HT1080 (cell line): ENCODE measurements at regions not wholly inside any gene's neighbourhood (a gene's known extent, or its start where the extent isn't known, plus 50 kb on each side); places are given as distances from the start of the nearest gene placed in this dataset.

Experiments
- DNase-seq: peaks from one replicate; pipeline ENCODE4 v3.0.0-alpha.2; 2015; ENCODE audit warnings: low read depth

GRCh38 chr14:38336298-38336697 lies 80.4 kb upstream of the CLEC14A start:
- DNase-seq = no peak

- no peak for DNase-seq
These were observed 74.4 kb upstream of the CLEC14A start for GRCh38 chr14:38330275-38330674.

- no peak for DNase-seq
These were observed 73.4 kb upstream of the CLEC14A start for GRCh38 chr14:38329246-38329645.

GRCh38 chr14:38316922-38317321 lies 61.0 kb upstream of the CLEC14A start:
- no peak for DNase-seq

- no peak for DNase-seq
These were observed 55.8 kb upstream of the CLEC14A start for GRCh38 chr14:38311655-38312054.

- no peak for DNase-seq
These were observed 54.6 kb upstream of the CLEC14A start for GRCh38 chr14:38310420-38310995.

- no peak for DNase-seq
These were observed 53.8 kb upstream of the CLEC14A start for GRCh38 chr14:38309522-38310277.
